GM21423 (cell line): ENCODE measurements at regions not wholly inside any gene's neighbourhood (a gene's known extent, or its start where the extent isn't known, plus 50 kb on each side); places are given as distances from the start of the nearest gene placed in this dataset.

Experiments used
- ATAC-seq: cut with Tn5 transposase; IDR thresholded peaks from one replicate; pipeline ENCODE4 v1.9.1; 2021; ENCODE audit warnings: mild to moderate bottlenecking, moderate library complexity; ENCODE audit not compliant: unreplicated experiment

- ATAC-seq = no peak
Measured at GRCh38 chr13:68214691-68215415, 984.7 kb upstream of the PCDH9 start.

- no peak for ATAC-seq
Measured at GRCh38 chr13:68199271-68199670, 969.1 kb upstream of the PCDH9 start.

- ATAC-seq = no peak
Measured at GRCh38 chr13:68190818-68191217, 960.7 kb upstream of the PCDH9 start.

GRCh38 chr13:68185444-68186141 is 955.5 kb upstream of the PCDH9 start:
- no peak for ATAC-seq

GRCh38 chr13:68176475-68176874 is 946.3 kb upstream of the PCDH9 start:
- ATAC-seq = no peak

GRCh38 chr13:68174893-68175292 is 944.8 kb upstream of the PCDH9 start:
- ATAC-seq = no peak

GRCh38 chr13:68173111-68173510 is 943.0 kb upstream of the PCDH9 start:
- ATAC-seq = no peak

- no peak for ATAC-seq
Measured at GRCh38 chr13:68170961-68171360, 940.8 kb upstream of the PCDH9 start.

GRCh38 chr13:68168448-68168847 is 938.3 kb upstream of the PCDH9 start:
- no peak for ATAC-seq

- ATAC-seq = no peak
Measured at GRCh38 chr13:68160466-68160865, 930.3 kb upstream of the PCDH9 start.

GRCh38 chr13:68152414-68152813 is 922.3 kb upstream of the PCDH9 start:
- ATAC-seq = no peak

GRCh38 chr13:68145852-68146251 is 915.7 kb upstream of the PCDH9 start:
- ATAC-seq = no peak

- ATAC-seq = no peak
Measured at GRCh38 chr13:68128297-68128915, 898.3 kb upstream of the PCDH9 start.

GRCh38 chr13:68125087-68125480 is 894.9 kb upstream of the PCDH9 start:
- no peak for ATAC-seq

- no peak for ATAC-seq
Measured at GRCh38 chr13:68124437-68125086, 894.4 kb upstream of the PCDH9 start.

- no peak for ATAC-seq
Measured at GRCh38 chr13:68110178-68110768, 880.1 kb upstream of the PCDH9 start.

- ATAC-seq = no peak
Measured at GRCh38 chr13:68107667-68108066, 877.5 kb upstream of the PCDH9 start.

- ATAC-seq = no peak
Measured at GRCh38 chr13:68099631-68100030, 869.5 kb upstream of the PCDH9 start.

GRCh38 chr13:68081061-68081460 is 850.9 kb upstream of the PCDH9 start:
- no peak for ATAC-seq

- ATAC-seq = no peak
Measured at GRCh38 chr13:68078874-68079273, 848.7 kb upstream of the PCDH9 start.

GRCh38 chr13:68078469-68078868 is 848.3 kb upstream of the PCDH9 start:
- ATAC-seq = no peak
